ENCODE measurements at regions not wholly inside any gene's neighbourhood (a gene's known extent, or its start where the extent isn't known, plus 50 kb on each side); places are given as distances from the start of the nearest gene placed in this dataset.
A peak's percentile ranks its signal among the peaks of the same experiment; 100 is the strongest.
"Not testable (repeated sequence)": the region's sequence is repeated elsewhere in the genome, so short reads cannot be mapped to it uniquely, and the experiment has no call there.

GRCh38 chr1:208652296-208653160 lies 408.3 kb upstream of the PLXNA2 start:
- DNase-seq, result peak; percentile 56

GRCh38 chr1:208653426-208653825 lies 409.2 kb upstream of the PLXNA2 start:
- no peak for DNase-seq

- DNase-seq, result no peak
These were observed 410.1 kb upstream of the PLXNA2 start for GRCh38 chr1:208654241-208654640.

GRCh38 chr1:208665936-208666335 lies 421.8 kb upstream of the PLXNA2 start:
- DNase-seq, result no peak

GRCh38 chr1:208668991-208669390 lies 424.8 kb upstream of the PLXNA2 start:
- no peak for DNase-seq

- DNase-seq, result no peak
These were observed 426.6 kb upstream of the PLXNA2 start for GRCh38 chr1:208670778-208671177.

- DNase-seq, result no peak
These were observed 437.9 kb upstream of the PLXNA2 start for GRCh38 chr1:208681878-208682663.

- DNase-seq, result no peak
These were observed 438.5 kb upstream of the PLXNA2 start for GRCh38 chr1:208682664-208683013.

GRCh38 chr1:208683141-208683540 lies 439.0 kb upstream of the PLXNA2 start:
- DNase-seq, result no peak

- no peak for DNase-seq
These were observed 440.0 kb upstream of the PLXNA2 start for GRCh38 chr1:208684192-208684591.

GRCh38 chr1:208686592-208686991 lies 442.4 kb upstream of the PLXNA2 start:
- DNase-seq, result no peak

- no peak for DNase-seq
These were observed 444.6 kb upstream of the PLXNA2 start for GRCh38 chr1:208688656-208689315.

GRCh38 chr1:208691012-208691411 lies 446.8 kb upstream of the PLXNA2 start:
- no peak for DNase-seq

- no peak for DNase-seq
These were observed 465.8 kb upstream of the PLXNA2 start for GRCh38 chr1:208709981-208710380.

- DNase-seq, result no peak
These were observed 470.1 kb upstream of the PLXNA2 start for GRCh38 chr1:208714323-208714722.

- no peak for DNase-seq
These were observed 473.3 kb upstream of the PLXNA2 start for GRCh38 chr1:208717525-208717924.

GRCh38 chr1:208722592-208722991 lies 478.4 kb upstream of the PLXNA2 start:
- DNase-seq, result no peak

GRCh38 chr1:208724079-208724478 lies 479.9 kb upstream of the PLXNA2 start:
- no peak for DNase-seq

- DNase-seq, result no peak
These were observed 484.6 kb upstream of the PLXNA2 start for GRCh38 chr1:208728815-208729214.

- peak; percentile 18 for DNase-seq
These were observed 488.0 kb upstream of the PLXNA2 start for GRCh38 chr1:208731981-208732821.

- DNase-seq, result no peak
These were observed 493.0 kb upstream of the PLXNA2 start for GRCh38 chr1:208737161-208737560.

- DNase-seq, result no peak
These were observed 493.7 kb upstream of the PLXNA2 start for GRCh38 chr1:208737922-208738321.

GRCh38 chr1:208739636-208740035 lies 495.5 kb upstream of the PLXNA2 start:
- DNase-seq, result not testable (repeated sequence)
